NCI-H345 treated with DMSO at 0.1 percent for 48 hours (cell line): ENCODE measurements at regions not wholly inside any gene's neighbourhood (a gene's known extent, or its start where the extent isn't known, plus 50 kb on each side); places are given as distances from the start of the nearest gene placed in this dataset.
"Not testable (repeated sequence)": the region's sequence is repeated elsewhere in the genome, so short reads cannot be mapped to it uniquely, and the experiment has no call there.

ENCODE experiments used
- DNase-seq: peaks from one replicate; lab custom pipeline; 2025; ENCODE audit not compliant: unreplicated experiment; lab: John Stamatoyannopoulos, UW

- DNase-seq, result no peak
These were observed 138.0 kb upstream of the RREB1 start for GRCh38 chr6:6969761-6970223.

GRCh38 chr6:6970851-6971250, 136.9 kb upstream of the RREB1 start:
- DNase-seq, result no peak

GRCh38 chr6:6971369-6971768, 136.4 kb upstream of the RREB1 start:
- no peak for DNase-seq

GRCh38 chr6:6972456-6972855, 135.3 kb upstream of the RREB1 start:
- no peak for DNase-seq

- DNase-seq, result no peak
These were observed 134.0 kb upstream of the RREB1 start for GRCh38 chr6:6973721-6974120.

GRCh38 chr6:6975459-6976111, 132.2 kb upstream of the RREB1 start:
- no peak for DNase-seq

GRCh38 chr6:6976193-6976592, 131.6 kb upstream of the RREB1 start:
- DNase-seq, result no peak

GRCh38 chr6:6978731-6979130, 129.0 kb upstream of the RREB1 start:
- DNase-seq, result no peak

- DNase-seq, result no peak
These were observed 126.7 kb upstream of the RREB1 start for GRCh38 chr6:6980999-6981597.

GRCh38 chr6:6981681-6982322, 126.0 kb upstream of the RREB1 start:
- no peak for DNase-seq

GRCh38 chr6:6982663-6983062, 125.1 kb upstream of the RREB1 start:
- DNase-seq, result no peak

- DNase-seq, result no peak
These were observed 123.0 kb upstream of the RREB1 start for GRCh38 chr6:6984585-6985366.

- DNase-seq, result no peak
These were observed 121.4 kb upstream of the RREB1 start for GRCh38 chr6:6986344-6986743.

GRCh38 chr6:6987749-6988148, 120.0 kb upstream of the RREB1 start:
- no peak for DNase-seq

- DNase-seq, result not testable (repeated sequence)
These were observed 117.7 kb upstream of the RREB1 start for GRCh38 chr6:6990059-6990458.

- DNase-seq, result no peak
These were observed 114.1 kb upstream of the RREB1 start for GRCh38 chr6:6993503-6994237.

GRCh38 chr6:6994796-6995195, 113.0 kb upstream of the RREB1 start:
- DNase-seq, result no peak

- DNase-seq, result no peak
These were observed 112.4 kb upstream of the RREB1 start for GRCh38 chr6:6995328-6995727.

GRCh38 chr6:6996124-6996523, 111.6 kb upstream of the RREB1 start:
- no peak for DNase-seq

- no peak for DNase-seq
These were observed 110.2 kb upstream of the RREB1 start for GRCh38 chr6:6997263-6998193.
